H54 (cell line): ENCODE measurements at regions not wholly inside any gene's neighbourhood (a gene's known extent, or its start where the extent isn't known, plus 50 kb on each side); places are given as distances from the start of the nearest gene placed in this dataset.

Experiments used
- DNase-seq: peaks from one replicate; pipeline ENCODE4 v3.0.0; 2011; ENCODE audit warnings: low spot score, mixed read lengths; ENCODE audit not compliant: insufficient read length
- FAIRE-seq: peaks from 3 replicates; lab custom pipeline; 2011; peaks lifted over from hg19 to GRCh38; lab: Jason Lieb, UNC
- POLR2A ChIP-seq: IDR thresholded peaks from 2 replicates; pipeline ENCODE4 v1.6.1; 2011; ENCODE audit warnings: low read depth, mild to moderate bottlenecking, low read length

- FAIRE-seq (no peak), DNase-seq (no peak)
- TF ChIP-seq POLR2A: no peak
These were observed 216.8 kb upstream of the RGMB start for GRCh38 chr5:98556712-98557111.

GRCh38 chr5:98557916-98558315 is 215.5 kb upstream of the RGMB start:
- no peak for FAIRE-seq

GRCh38 chr5:98563885-98564653 is 209.4 kb upstream of the RGMB start:
- no peak for FAIRE-seq

More at GRCh38 chr5:98557916-98558315, 215.5 kb upstream of the RGMB start:
- no peak for TF ChIP-seq POLR2A
- DNase-seq: no peak

GRCh38 chr5:98564836-98565235 is 208.6 kb upstream of the RGMB start:
- FAIRE-seq: no peak
- no peak for TF ChIP-seq POLR2A
- DNase-seq: no peak

More at GRCh38 chr5:98563885-98564653, 209.4 kb upstream of the RGMB start:
- DNase-seq: no peak
- no peak for TF ChIP-seq POLR2A

GRCh38 chr5:98568336-98568735 is 205.1 kb upstream of the RGMB start:
- DNase-seq (no peak), FAIRE-seq (no peak)
- no peak for TF ChIP-seq POLR2A

GRCh38 chr5:98569288-98569687 is 204.2 kb upstream of the RGMB start:
- no peak for TF ChIP-seq POLR2A
- FAIRE-seq: no peak

GRCh38 chr5:98570010-98570409 is 203.5 kb upstream of the RGMB start:
- DNase-seq: peak; percentile 6
- peak; percentile 75 for FAIRE-seq

More at GRCh38 chr5:98569288-98569687, 204.2 kb upstream of the RGMB start:
- no peak for DNase-seq

GRCh38 chr5:98570661-98571191 is 202.7 kb upstream of the RGMB start:
- DNase-seq: no peak

More at GRCh38 chr5:98570010-98570409, 203.5 kb upstream of the RGMB start:
- TF ChIP-seq POLR2A: no peak

GRCh38 chr5:98573834-98574320 is 199.6 kb upstream of the RGMB start:
- FAIRE-seq (no peak), DNase-seq (no peak)

More at GRCh38 chr5:98570661-98571191, 202.7 kb upstream of the RGMB start:
- no peak for FAIRE-seq
- no peak for TF ChIP-seq POLR2A

GRCh38 chr5:98576275-98576674 is 197.2 kb upstream of the RGMB start:
- no peak for TF ChIP-seq POLR2A
- DNase-seq (no peak), FAIRE-seq (peak; percentile 57)

More at GRCh38 chr5:98573834-98574320, 199.6 kb upstream of the RGMB start:
- TF ChIP-seq POLR2A: no peak

- DNase-seq (no peak), FAIRE-seq (no peak)
- no peak for TF ChIP-seq POLR2A
These were observed 195.0 kb upstream of the RGMB start for GRCh38 chr5:98578438-98578837.

- no peak for FAIRE-seq
- no peak for DNase-seq
- TF ChIP-seq POLR2A: no peak
These were observed 192.1 kb upstream of the RGMB start for GRCh38 chr5:98581112-98581997.

GRCh38 chr5:98583586-98583985 is 189.9 kb upstream of the RGMB start:
- TF ChIP-seq POLR2A: no peak
- FAIRE-seq: no peak
- no peak for DNase-seq

- no peak for FAIRE-seq
- TF ChIP-seq POLR2A: no peak
- no peak for DNase-seq
These were observed 187.7 kb upstream of the RGMB start for GRCh38 chr5:98585661-98586310.
